Vagina (tissue), 2 donors: ENCODE measurements at regions not wholly inside any gene's neighbourhood (a gene's known extent, or its start where the extent isn't known, plus 50 kb on each side); places are given as distances from the start of the nearest gene placed in this dataset.
"Not testable (repeated sequence)": the region's sequence is repeated elsewhere in the genome, so short reads cannot be mapped to it uniquely, and the experiment has no call there.

Experiments used
- DNase-seq, 2 donors: peaks; one replicate each; pipeline ENCODE4 v3.0.0-alpha.2; 2017; ENCODE audit errors: extremely low spot score in 2 of 2
- H3K27ac ChIP-seq: fragments of 200-600 bp; sonication (generic); one replicate; pipeline ENCODE4 v1.5.1; 2019
- H3K27me3 ChIP-seq: fragments of 200-600 bp; sonication (generic); one replicate; pipeline ENCODE4 v1.5.1; 2019
- H3K36me3 ChIP-seq, 2 donors: fragments of 200-600 bp; sonication (generic); one replicate each; pipeline ENCODE4 v1.5.1; 2017 to 2019
- H3K4me1 ChIP-seq: fragments of 200-600 bp; sonication (generic); one replicate; pipeline ENCODE4 v1.5.1; 2019
- H3K4me3 ChIP-seq, 2 donors: fragments of 200-600 bp; sonication (generic); 1 replicate in 1 of 2; 2 replicates in 1 of 2; pipeline ENCODE4 v1.5.1; 2016 to 2019
- H3K9me3 ChIP-seq: fragments of 200-600 bp; sonication (generic); one replicate; pipeline ENCODE4 v1.5.1; 2019
- POLR2A ChIP-seq, 2 donors: fragments of 450-650 bp; IDR thresholded peaks; one replicate each; pipeline ENCODE4 v1.6.1; 2017; ENCODE audit warnings: antibody characterized with exemption in 2 of 2, mild to moderate bottlenecking in 2 of 2, moderate library complexity in 2 of 2
- POLR2AphosphoS5 ChIP-seq, 2 donors: sonication (generic); formaldehyde crosslinking; IDR thresholded peaks; one replicate each; pipeline ENCODE4 v1.9.0; 2017; ENCODE audit warnings: antibody characterized with exemption in 2 of 2, mild to moderate bottlenecking in 2 of 2, low read depth in 1 of 2; ENCODE audit not compliant: insufficient read depth in 1 of 2
- intact Hi-C: fragments of 100-400 bp; cut with DNase I; formaldehyde crosslinking; loops from one replicate; pipeline ENCODE4 v1.15.1; 2023
- TF ChIP-seq, protein P1 (sequence below), 3 experiments: fragments of 450-650 bp in 2 of 3; fragments of 200-600 bp in 1 of 3; sonication (generic) in 1 of 3; IDR thresholded peaks; one replicate each; pipeline ENCODE4 v1.5.1; 2017 to 2019; ENCODE audit warnings: antibody characterized with exemption in 3 of 3, mild to moderate bottlenecking in 2 of 3, moderate library complexity in 2 of 3

DNA sequence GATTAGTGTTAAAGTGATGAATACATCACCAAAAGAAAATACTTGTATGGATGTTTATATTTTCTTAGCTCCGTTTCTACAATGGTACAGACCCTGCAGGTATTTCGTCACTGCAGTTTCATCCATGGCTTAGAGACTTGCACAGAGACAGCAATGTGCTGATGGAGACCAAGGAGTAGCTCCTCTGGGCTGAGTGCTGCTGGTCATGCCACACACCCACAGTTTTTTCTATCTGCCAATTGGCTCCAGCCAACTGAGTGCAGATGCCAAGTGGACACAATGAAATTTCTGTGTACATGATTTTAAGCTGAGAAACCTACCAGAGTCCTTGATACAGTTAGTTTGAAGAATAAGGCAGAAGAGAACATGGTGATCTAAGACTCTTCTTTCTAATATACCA lies 145.9 kb upstream of the ADCY2 start:
- H3K4me1 ChIP-seq, result no peaks in the 10 kb centered on the region
- no peak overlapping the region for H3K27ac ChIP-seq
- no peak for DNase-seq
- H3K4me3 ChIP-seq, result no peak overlapping the region
- intact Hi-C loops, result no loop called here
- H3K9me3 ChIP-seq, result no peaks in the 10 kb centered on the region
- TF ChIP-seq, protein P1, sequence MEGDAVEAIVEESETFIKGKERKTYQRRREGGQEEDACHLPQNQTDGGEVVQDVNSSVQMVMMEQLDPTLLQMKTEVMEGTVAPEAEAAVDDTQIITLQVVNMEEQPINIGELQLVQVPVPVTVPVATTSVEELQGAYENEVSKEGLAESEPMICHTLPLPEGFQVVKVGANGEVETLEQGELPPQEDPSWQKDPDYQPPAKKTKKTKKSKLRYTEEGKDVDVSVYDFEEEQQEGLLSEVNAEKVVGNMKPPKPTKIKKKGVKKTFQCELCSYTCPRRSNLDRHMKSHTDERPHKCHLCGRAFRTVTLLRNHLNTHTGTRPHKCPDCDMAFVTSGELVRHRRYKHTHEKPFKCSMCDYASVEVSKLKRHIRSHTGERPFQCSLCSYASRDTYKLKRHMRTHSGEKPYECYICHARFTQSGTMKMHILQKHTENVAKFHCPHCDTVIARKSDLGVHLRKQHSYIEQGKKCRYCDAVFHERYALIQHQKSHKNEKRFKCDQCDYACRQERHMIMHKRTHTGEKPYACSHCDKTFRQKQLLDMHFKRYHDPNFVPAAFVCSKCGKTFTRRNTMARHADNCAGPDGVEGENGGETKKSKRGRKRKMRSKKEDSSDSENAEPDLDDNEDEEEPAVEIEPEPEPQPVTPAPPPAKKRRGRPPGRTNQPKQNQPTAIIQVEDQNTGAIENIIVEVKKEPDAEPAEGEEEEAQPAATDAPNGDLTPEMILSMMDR (IDR thresholded peaks at IDR 0.05), result no peak
- no peak for TF ChIP-seq POLR2A (IDR thresholded peaks at IDR 0.05)
- no peak for TF ChIP-seq POLR2AphosphoS5 (IDR thresholded peaks at IDR 0.05; ENCODE audit: insufficient read depth in 1 of 2, low read depth in 1 of 2)
- no peaks in the 10 kb centered on the region for H3K27me3 ChIP-seq
- H3K36me3 ChIP-seq, result no peaks in the 10 kb centered on the region

DNA sequence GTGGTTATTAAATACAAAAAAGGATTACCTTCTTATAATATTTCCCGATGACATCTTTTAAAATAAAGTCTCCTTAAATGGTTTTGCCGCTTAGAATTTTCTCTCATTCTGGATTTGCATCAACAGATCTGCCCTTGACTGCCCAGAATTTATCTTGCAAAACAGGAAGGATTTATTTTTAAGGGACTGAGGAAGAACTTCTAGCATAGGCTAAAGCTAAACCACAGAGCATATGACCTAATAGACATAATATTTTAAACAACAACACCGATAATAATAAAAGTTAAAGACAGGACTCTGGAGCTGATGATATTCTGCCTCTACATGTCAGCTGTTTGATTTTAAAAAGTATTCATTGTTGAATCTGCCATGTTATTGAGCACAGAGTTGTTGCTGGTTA lies 145.3 kb upstream of the ADCY2 start:
- TF ChIP-seq POLR2AphosphoS5 (IDR thresholded peaks at IDR 0.05; ENCODE audit: insufficient read depth in 1 of 2, low read depth in 1 of 2) (no peak), POLR2A (IDR thresholded peaks at IDR 0.05) (no peak)
- TF ChIP-seq, protein P1 (IDR thresholded peaks at IDR 0.05), result no peak
- intact Hi-C loops, result no loop called here
- H3K27me3 ChIP-seq, result no peaks in the 10 kb centered on the region
- no peaks in the 10 kb centered on the region for H3K9me3 ChIP-seq
- no peaks in the 10 kb centered on the region for H3K36me3 ChIP-seq
- no peak overlapping the region for H3K4me3 ChIP-seq
- DNase-seq, result no peak
- no peaks in the 10 kb centered on the region for H3K4me1 ChIP-seq
- no peak overlapping the region for H3K27ac ChIP-seq

DNA sequence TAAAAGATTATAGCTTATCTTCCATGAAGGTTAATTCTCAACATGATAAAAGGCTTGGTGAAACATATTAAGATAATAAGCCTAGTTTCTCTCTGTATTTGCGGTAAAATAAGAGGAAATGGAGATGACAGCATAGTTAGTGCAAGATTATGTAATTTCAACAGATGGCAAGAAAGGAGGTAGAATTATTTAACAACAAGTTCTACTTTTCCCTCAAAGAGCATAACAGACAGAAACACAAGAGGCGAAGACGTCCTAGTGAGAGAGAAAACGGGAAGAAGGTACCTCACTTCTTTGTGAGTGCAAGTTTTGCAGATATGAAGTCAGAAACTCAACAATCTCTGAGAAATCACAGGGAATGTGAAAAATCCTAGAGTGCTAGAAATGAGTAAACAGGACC lies 144.8 kb upstream of the ADCY2 start:
- no peak overlapping the region for H3K4me3 ChIP-seq
- no peak for TF ChIP-seq POLR2AphosphoS5 (IDR thresholded peaks at IDR 0.05; ENCODE audit: insufficient read depth in 1 of 2, low read depth in 1 of 2)
- TF ChIP-seq POLR2A (IDR thresholded peaks at IDR 0.05), result no peak
- H3K36me3 ChIP-seq, result no peaks in the 10 kb centered on the region
- intact Hi-C loops, result no loop called here
- DNase-seq, result no peak
- H3K4me1 ChIP-seq, result no peaks in the 10 kb centered on the region
- no peaks in the 10 kb centered on the region for H3K9me3 ChIP-seq
- H3K27me3 ChIP-seq, result no peaks in the 10 kb centered on the region
- no peak overlapping the region for H3K27ac ChIP-seq

DNA sequence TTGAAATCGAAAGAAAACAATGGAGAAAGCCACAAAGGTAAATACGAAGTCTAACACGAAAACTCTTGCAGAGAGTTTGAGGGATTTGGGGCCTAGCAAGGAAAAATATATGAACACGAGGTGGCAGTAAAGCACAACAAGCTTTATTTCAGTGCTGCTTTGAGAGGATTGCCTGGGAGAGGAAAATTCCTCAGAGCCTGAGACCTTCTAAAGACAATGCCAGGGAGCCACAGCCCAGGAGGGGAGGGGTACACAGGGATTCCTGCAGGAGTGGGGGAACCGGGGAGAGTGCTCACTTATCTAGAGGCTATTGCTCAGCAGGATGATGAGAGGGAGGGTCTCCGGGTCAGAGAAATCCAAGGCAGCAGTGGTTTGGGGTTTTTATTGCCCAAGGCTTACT lies 134.9 kb upstream of the ADCY2 start:
- no peaks in the 10 kb centered on the region for H3K27me3 ChIP-seq
- H3K4me3 ChIP-seq, result no peak overlapping the region
- no peak overlapping the region for H3K27ac ChIP-seq
- no peak for DNase-seq
- no peaks in the 10 kb centered on the region for H3K9me3 ChIP-seq
- TF ChIP-seq, protein P1 (IDR thresholded peaks at IDR 0.05), result peak in 2 of 3 experiments; percentile 32 to 64
- no peak for TF ChIP-seq POLR2AphosphoS5 (IDR thresholded peaks at IDR 0.05; ENCODE audit: insufficient read depth in 1 of 2, low read depth in 1 of 2)
- intact Hi-C loops, result no loop called here
- no peaks in the 10 kb centered on the region for H3K36me3 ChIP-seq
- no peaks in the 10 kb centered on the region for H3K4me1 ChIP-seq

DNA sequence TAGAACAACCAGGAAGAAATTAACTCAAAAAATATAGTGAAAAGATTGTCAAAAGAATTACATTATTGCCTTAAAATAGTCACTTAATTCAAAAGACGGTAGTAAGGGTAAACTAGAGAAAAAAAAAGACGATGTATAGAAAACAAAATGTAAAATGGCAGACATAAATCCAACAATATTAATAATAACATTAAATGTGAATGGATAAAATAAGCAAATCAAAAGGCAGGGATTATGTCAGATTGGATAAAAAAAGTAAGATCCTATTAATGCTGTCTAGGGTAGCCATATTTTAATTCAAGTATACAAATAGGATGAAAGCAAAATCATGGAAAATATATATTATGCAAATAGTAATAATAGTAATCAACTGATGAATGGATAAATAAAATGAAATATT lies 134.0 kb upstream of the ADCY2 start:
- no peaks in the 10 kb centered on the region for H3K4me1 ChIP-seq
- H3K27ac ChIP-seq, result no peak overlapping the region
- H3K36me3 ChIP-seq, result no peaks in the 10 kb centered on the region
- TF ChIP-seq POLR2A (IDR thresholded peaks at IDR 0.05), result no peak
- no peak for TF ChIP-seq POLR2AphosphoS5 (IDR thresholded peaks at IDR 0.05; ENCODE audit: insufficient read depth in 1 of 2, low read depth in 1 of 2)
- TF ChIP-seq, protein P1 (IDR thresholded peaks at IDR 0.05), result no peak
- intact Hi-C loops, result no loop called here
- H3K27me3 ChIP-seq, result no peaks in the 10 kb centered on the region
- H3K4me3 ChIP-seq, result no peak overlapping the region
- no peaks in the 10 kb centered on the region for H3K9me3 ChIP-seq
- no peak for DNase-seq

DNA sequence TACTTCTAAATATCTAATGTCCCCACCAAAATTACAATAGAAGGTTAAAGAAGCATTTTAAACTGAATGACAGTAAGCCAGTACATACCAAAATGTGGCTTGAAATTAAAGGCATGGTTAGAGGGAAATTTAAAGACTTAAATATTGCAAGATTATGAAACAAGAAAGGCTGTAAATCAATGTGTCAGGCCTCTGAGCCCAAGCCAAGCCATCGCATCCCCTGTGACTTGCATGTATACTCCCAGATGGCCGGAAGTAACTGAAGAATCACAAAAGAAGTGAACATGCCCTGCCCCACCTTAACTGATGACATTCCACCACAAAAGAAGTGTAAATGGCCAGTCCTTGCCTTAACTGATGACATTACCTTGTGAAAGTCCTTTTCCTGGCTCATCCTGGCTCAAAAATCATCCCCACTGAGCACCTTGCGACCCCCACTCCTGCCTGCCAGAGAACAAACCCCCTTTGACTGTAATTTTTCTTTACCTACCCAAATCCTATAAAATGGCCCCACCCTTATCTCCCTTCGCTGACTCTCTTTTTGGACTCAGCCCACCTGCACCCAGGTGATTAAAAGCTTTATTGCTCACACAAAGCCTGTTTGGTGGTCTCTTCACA lies 132.4 kb upstream of the ADCY2 start:
- H3K27ac ChIP-seq, DNase-seq, H3K4me1 ChIP-seq, H3K9me3 ChIP-seq, H3K36me3 ChIP-seq, H3K4me3 ChIP-seq, intact Hi-C loops, H3K27me3 ChIP-seq: not testable (repeated sequence)

DNA sequence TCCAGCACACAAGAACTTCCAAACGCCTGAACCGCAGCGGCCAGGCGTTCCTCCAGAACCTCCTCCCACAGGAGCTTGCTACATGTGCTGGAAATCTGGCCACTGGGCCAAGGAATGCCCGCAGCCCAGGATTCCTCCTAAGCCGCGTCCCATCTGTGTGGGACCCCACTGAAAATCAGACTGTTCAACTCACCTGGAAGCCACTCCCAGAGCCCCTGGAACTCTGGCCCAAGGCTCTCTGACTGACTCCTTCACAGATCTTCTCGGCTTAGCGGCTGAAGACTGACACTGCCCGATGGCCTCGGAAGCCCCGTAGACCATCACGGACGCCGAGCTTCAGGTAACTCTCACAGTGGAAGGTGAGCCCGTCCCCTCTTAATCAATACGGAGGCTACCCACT lies 130.2 kb upstream of the ADCY2 start:
- DNase-seq, H3K4me1 ChIP-seq, H3K9me3 ChIP-seq, intact Hi-C loops, H3K36me3 ChIP-seq, H3K27ac ChIP-seq, H3K27me3 ChIP-seq, H3K4me3 ChIP-seq: not testable (repeated sequence)

DNA sequence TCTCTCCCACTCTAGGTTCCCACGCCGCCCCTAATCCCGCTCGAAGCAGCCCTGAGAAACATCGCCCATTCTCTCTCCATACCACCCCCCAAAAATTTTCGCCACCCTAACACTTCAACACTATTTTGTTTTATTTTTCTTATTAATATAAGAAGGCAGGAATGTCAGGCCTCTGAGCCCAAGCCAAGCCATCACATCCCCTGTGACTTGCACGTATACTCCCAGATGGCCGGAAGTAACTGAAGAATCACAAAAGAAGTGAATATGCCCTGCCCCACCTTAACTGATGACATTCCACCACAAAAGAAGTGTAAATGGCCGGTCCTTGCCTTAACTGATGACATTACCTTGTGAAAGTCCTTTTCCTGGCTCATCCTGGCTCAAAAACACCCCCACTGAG lies 127.2 kb upstream of the ADCY2 start:
- H3K27me3 ChIP-seq, H3K9me3 ChIP-seq, H3K36me3 ChIP-seq, H3K4me1 ChIP-seq, intact Hi-C loops, H3K4me3 ChIP-seq, DNase-seq, H3K27ac ChIP-seq: not testable (repeated sequence)
